ENCODE measurements at regions not wholly inside any gene's neighbourhood (a gene's known extent, or its start where the extent isn't known, plus 50 kb on each side); places are given as distances from the start of the nearest gene placed in this dataset.

DNA sequence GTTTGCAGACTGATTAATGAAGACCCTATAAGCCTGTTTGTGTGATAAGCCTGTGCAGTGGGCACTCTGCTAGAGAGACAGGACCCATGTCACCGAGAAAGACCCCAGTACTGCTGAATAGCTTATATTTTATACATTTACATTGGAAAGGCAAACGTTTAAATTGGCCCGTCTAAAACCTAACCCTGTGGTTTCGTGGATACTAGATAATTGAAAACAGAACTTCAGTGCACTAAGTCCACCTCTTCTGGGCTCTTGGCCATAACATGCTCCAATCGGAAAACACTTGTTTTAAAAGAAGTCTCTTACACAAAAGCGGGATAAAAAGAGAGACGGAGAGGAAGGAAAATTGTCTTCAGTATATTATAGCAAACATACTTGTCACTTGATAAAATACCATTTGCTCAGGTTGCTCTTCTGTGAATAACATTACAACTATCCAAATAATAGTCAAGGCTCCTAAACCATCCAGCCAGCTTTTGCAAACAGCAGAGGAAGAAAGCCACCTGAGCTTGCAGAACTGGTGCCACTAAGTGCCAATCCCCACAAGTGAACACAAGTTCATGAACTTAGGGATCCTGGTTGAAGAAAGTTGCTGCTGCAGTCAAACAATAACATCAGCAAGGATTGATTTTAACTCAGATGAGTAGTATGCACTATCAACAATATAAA is 218.4 kb upstream of the FN1 start:
- H3K27me3 ChIP-seq (ENCODE audit: low read depth), result no peaks in the 10 kb centered on the region
- H3K4me3 ChIP-seq, result no peak overlapping the region
- H3K9me3 ChIP-seq (replicated peaks), result no peaks in the 10 kb centered on the region
- TF ChIP-seq CTCF (IDR thresholded peaks at IDR 0.05; ENCODE audit: borderline replicate concordance), result no peak
- no peak for DNase-seq
- intact Hi-C loops (cut with micrococcal nuclease), result no loop called here
- H3K36me3 ChIP-seq, result no peaks in the 10 kb centered on the region
- no peak overlapping the region for H3K27ac ChIP-seq (replicated peaks)
- no peaks in the 10 kb centered on the region for H3K4me1 ChIP-seq

DNA sequence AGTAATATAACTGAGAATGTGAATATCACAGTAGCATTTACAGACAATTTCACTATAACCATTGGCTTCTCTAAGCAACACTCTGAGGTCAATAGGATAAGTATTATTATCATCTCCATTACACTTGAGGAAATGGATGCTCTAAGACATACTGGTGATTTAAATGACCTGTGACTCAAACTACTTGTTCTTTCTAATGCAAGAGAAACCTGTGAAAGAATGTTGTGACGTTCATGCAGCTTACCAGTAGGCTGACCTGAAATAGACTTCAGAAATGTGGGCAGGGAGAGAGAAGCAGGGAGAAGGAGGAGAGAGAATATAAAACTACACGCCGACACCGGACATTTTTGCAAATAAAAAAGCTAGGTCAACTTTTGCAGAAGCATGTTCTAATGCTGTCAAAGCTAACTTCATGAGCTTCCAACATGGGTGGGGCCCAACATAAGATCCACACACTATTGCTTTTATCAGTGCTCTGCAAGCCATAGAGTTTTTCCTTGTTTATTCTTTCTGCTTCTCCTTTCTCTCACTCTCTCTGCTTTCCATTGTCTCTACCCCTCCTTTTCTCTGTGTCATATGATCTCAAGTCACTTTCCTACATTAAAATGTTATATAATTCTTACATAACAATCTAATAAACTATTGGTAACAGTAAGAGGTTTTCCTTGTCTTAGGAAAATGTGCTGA is 217.6 kb upstream of the FN1 start:
- DNase-seq, result no peak
- Histone ChIP-seq H3K9me3 (replicated peaks) (no peaks in the 10 kb centered on the region), H3K27ac (replicated peaks) (no peak overlapping the region), H3K4me3 (no peak overlapping the region), H3K36me3 (no peaks in the 10 kb centered on the region), H3K27me3 (ENCODE audit: low read depth) (no peaks in the 10 kb centered on the region), H3K4me1 (no peaks in the 10 kb centered on the region)
- intact Hi-C loops (cut with micrococcal nuclease), result no loop called here
- no peak for TF ChIP-seq CTCF (IDR thresholded peaks at IDR 0.05; ENCODE audit: borderline replicate concordance)

DNA sequence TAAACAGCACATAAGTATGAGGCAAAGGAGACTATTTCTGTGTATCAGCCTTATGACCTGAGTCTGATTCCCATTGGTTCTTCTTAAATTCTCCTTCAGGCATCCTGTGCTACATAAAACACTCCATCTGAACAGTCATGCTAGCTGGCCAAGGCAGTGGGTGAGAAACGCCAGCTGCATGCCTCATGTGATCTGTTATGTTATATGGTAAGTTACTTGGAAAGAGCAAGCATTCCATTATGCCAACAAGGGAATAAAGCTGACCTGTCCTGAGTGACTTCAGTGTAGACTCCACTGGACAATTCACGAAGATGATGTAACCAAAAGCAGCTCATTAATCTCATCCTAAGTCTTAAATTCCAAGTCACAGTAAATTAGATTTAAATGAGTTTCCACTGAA is 216.5 kb upstream of the FN1 start:
- DNase-seq, result no peak
- Histone ChIP-seq H3K9me3 (replicated peaks) (no peaks in the 10 kb centered on the region), H3K4me1 (no peaks in the 10 kb centered on the region), H3K4me3 (no peak overlapping the region), H3K27ac (replicated peaks) (no peak overlapping the region), H3K36me3 (no peaks in the 10 kb centered on the region), H3K27me3 (ENCODE audit: low read depth) (no peaks in the 10 kb centered on the region)
- no peak for TF ChIP-seq CTCF (IDR thresholded peaks at IDR 0.05; ENCODE audit: borderline replicate concordance)
- intact Hi-C loops (cut with micrococcal nuclease), result no loop called here

DNA sequence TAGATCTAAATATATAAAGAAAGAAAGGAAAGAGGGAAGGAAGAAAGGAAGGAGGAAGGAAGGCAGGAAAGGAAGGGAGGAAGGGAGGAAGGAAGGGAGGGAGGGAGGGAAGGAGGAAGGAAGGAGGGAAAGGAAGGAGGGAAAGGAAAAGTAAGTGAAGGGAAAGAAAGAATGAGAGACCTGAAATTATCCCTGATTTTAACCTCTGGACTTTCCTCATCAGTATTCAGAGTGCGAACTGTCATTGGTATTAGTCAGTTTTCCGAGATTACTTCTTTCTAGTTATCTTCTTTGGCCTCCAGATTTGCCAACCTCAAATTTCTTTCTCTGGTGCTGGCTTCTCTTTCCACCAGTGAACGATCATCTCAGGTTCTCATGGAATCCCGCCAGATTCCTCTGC is 215.5 kb upstream of the FN1 start:
- Histone ChIP-seq H3K4me1 (no peaks in the 10 kb centered on the region), H3K4me3 (no peak overlapping the region), H3K9me3 (replicated peaks) (no peaks in the 10 kb centered on the region), H3K27me3 (ENCODE audit: low read depth) (no peaks in the 10 kb centered on the region), H3K27ac (replicated peaks) (no peak overlapping the region), H3K36me3 (no peaks in the 10 kb centered on the region)
- intact Hi-C loops (cut with micrococcal nuclease), result no loop called here
- no peak for DNase-seq
- no peak for TF ChIP-seq CTCF (IDR thresholded peaks at IDR 0.05; ENCODE audit: borderline replicate concordance)

DNA sequence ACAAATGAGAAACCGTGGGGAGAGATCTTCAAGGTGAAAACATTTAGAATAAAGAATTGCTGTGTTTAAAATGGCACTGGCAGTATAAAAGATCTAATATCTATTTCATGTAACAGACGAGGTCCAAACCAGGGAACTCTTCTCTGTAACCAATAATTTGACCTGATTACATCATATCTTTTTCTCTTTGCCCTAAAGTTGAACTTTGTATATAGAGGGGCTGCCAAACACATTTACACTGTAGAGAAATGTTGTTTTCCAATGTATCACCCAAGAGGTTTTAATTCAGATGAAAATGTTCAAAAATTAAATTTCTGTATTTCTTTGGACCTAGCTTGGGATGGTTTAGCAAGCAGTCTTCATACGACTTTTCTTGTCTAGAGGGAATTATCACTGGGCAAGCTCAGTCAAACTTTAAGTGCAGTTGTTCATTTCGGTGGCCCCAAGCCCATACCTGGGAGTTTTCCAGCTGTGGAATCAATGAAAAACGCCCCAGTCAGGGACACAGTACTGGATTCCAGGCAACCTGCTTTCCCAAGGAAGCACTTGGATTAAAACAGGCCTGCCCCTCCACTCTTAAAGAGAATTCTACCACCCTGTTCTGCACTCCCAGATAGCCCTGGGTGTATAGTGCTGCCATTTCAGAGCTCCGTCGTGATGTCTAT is 208.5 kb upstream of the FN1 start:
- no peaks in the 10 kb centered on the region for H3K4me1 ChIP-seq
- TF ChIP-seq CTCF (IDR thresholded peaks at IDR 0.05; ENCODE audit: borderline replicate concordance), result no peak
- no peak for DNase-seq
- no peak overlapping the region for H3K27ac ChIP-seq (replicated peaks)
- no peaks in the 10 kb centered on the region for H3K27me3 ChIP-seq (ENCODE audit: low read depth)
- H3K9me3 ChIP-seq (replicated peaks), result peaks cover 4% of the 10 kb centered on the region
- intact Hi-C loops (cut with micrococcal nuclease), result no loop called here
- no peaks in the 10 kb centered on the region for H3K36me3 ChIP-seq
- H3K4me3 ChIP-seq, result no peak overlapping the region
